K562 (cell line): ENCODE measurements at regions not wholly inside any gene's neighbourhood (a gene's known extent, or its start where the extent isn't known, plus 50 kb on each side); places are given as distances from the start of the nearest gene placed in this dataset.

ENCODE experiments used
- ATAC-seq: fragments of 200-7000 bp; cut with Tn5 transposase; 3 replicates; pipeline ENCODE4 v1.9.1; 2020; ENCODE audit warnings: moderate library complexity
- BruUV-seq: library from RNA; stranded (reverse); fragments of 400-500 nt; replicated peaks from 2 replicates; lab custom pipeline; 2021; lab: Mats Ljungman, UMichigan
- CTCF ChIA-PET: fragments of 300-600 bp; formaldehyde crosslinking; extraction: SDS; loops from one replicate; lab custom pipeline; 2021; ENCODE audit warnings: low intra/inter-chr PET ratio; lab: Yijun Ruan, JAX
- POLR2A ChIA-PET: fragments of 300-600, 350-650 bp; sonication (Branson Sonifier 250); formaldehyde crosslinking; extraction: SDS; loops from one replicate; lab custom pipeline; 2021; ENCODE audit warnings: antibody characterized with exemption, inconsistent platforms; lab: Yijun Ruan, JAX
- DNase-seq, 4 experiments: peaks; one replicate each; pipeline versions ENCODE4 v3.0.0 to v3.0.0-alpha.2; 2011 to 2018; ENCODE audit warnings: low spot score in 3 of 4, mixed read lengths in 3 of 4; ENCODE audit errors: extremely low read depth in 1 of 4
- FAIRE-seq: peaks from 2 replicates; lab custom pipeline; 2011; peaks lifted over from hg19 to GRCh38; lab: Jason Lieb, UNC
- H2AFZ ChIP-seq: 2 replicates; pipeline ENCODE4 v1.6.0; 2011; ENCODE audit warnings: low read depth, low read length, control low read depth, inconsistent platforms
- H3K27ac ChIP-seq: fragments of 200-600 bp; 3 replicates; pipeline ENCODE4 v1.8.0; 2011; ENCODE audit warnings: low read depth, mild to moderate bottlenecking, control low read depth, inconsistent platforms, low read length, moderate library complexity, mixed read lengths; ENCODE audit errors: extremely low read depth
- H3K27me3 ChIP-seq, 2 experiments: fragments of 300-600 bp in 1 of 2; 2 replicates in 1 of 2; 3 replicates in 1 of 2; pipeline versions ENCODE4 v1.6.0 to v1.8.0; 2011; ENCODE audit warnings: inconsistent platforms in 2 of 2, low read length in 2 of 2, mild to moderate bottlenecking in 1 of 2, mixed read lengths in 1 of 2, moderate library complexity in 1 of 2; ENCODE audit not compliant: control insufficient read depth in 2 of 2, insufficient read depth in 2 of 2
- H3K36me3 ChIP-seq: fragments of 300-600 bp; 3 replicates; pipeline ENCODE4 v1.8.0; 2011; ENCODE audit warnings: mild to moderate bottlenecking, low read length, inconsistent platforms; ENCODE audit not compliant: control insufficient read depth, insufficient read depth
- H3K4me1 ChIP-seq, 2 experiments: fragments of 200-600 bp in 1 of 2; replicated peaks in 1 of 2; 2 replicates in 1 of 2; 3 replicates in 1 of 2; pipeline versions ENCODE4 v1.5.1 to v1.8.0; 2011; ENCODE audit warnings: inconsistent platforms in 2 of 2, low read length in 2 of 2, mild to moderate bottlenecking in 1 of 2, mixed read lengths in 1 of 2, moderate library complexity in 1 of 2; ENCODE audit not compliant: control insufficient read depth in 2 of 2, insufficient read depth in 2 of 2
- H3K4me2 ChIP-seq: 2 replicates; pipeline ENCODE4 v1.6.1; 2011; ENCODE audit warnings: low read length, control low read depth, inconsistent platforms, mixed read lengths; ENCODE audit not compliant: insufficient read depth
- H3K4me3 ChIP-seq: fragments of 200-600 bp; sonication (generic), shearing (Covaris generic); 2 replicates; pipeline ENCODE4 v1.5.1; 2016; ENCODE audit warnings: control low read depth, inconsistent platforms
- H3K79me2 ChIP-seq: fragments of 200-600 bp; 3 replicates; pipeline ENCODE4 v1.8.0; 2011; ENCODE audit warnings: low read length, inconsistent platforms; ENCODE audit not compliant: control insufficient read depth, insufficient read depth
- H3K9ac ChIP-seq, 2 experiments: 2 replicates each; pipeline versions ENCODE4 v1.6.0 to v1.6.1; 2011; ENCODE audit warnings: low read depth in 2 of 2, low read length in 2 of 2, control low read depth in 1 of 2, inconsistent platforms in 1 of 2, mild to moderate bottlenecking in 1 of 2, mixed read lengths in 1 of 2; ENCODE audit not compliant: insufficient read depth in 1 of 2
- H3K9me1 ChIP-seq: one replicate; pipeline ENCODE4 v1.6.0; 2011; ENCODE audit warnings: inconsistent platforms, mild to moderate bottlenecking, low read length, moderate library complexity; ENCODE audit not compliant: control insufficient read depth, insufficient read depth
- H3K9me3 ChIP-seq: replicated peaks from 2 replicates; pipeline ENCODE4 v1.5.1; 2011; ENCODE audit warnings: low read depth, low read length, inconsistent platforms; ENCODE audit not compliant: control insufficient read depth, insufficient read depth
- H4K20me1 ChIP-seq: replicated peaks from 2 replicates; pipeline ENCODE4 v1.6.1; 2011; ENCODE audit warnings: low read length, inconsistent platforms, mixed read lengths; ENCODE audit not compliant: control insufficient read depth, insufficient read depth
- CCAR2 ChIP-seq: fragments of 200-400 bp; formaldehyde crosslinking; IDR thresholded peaks from 2 replicates; pipeline ENCODE4 v1.6.1; 2017; ENCODE audit warnings: mild to moderate bottlenecking, low read depth, low read length
- CEBPB ChIP-seq: fragments of 450-650 bp; IDR thresholded peaks from 2 replicates; pipeline ENCODE4 v1.6.1; 2016; ENCODE audit warnings: missing genetic modification characterization, missing compliant biosample characterization
- FOSL1 ChIP-seq: fragments of 200-800 bp; sonication (Bioruptor generic); conservative IDR thresholded peaks from 2 replicates; pipeline ENCODE4 v1.6.1; 2016; ENCODE audit warnings: missing genetic modification characterization, missing compliant biosample characterization
- LARP7 ChIP-seq: fragments of 450-650 bp; IDR thresholded peaks from 2 replicates; pipeline ENCODE4 v1.6.1; 2016
- NFE2L1 ChIP-seq: fragments of 450-650 bp; IDR thresholded peaks from 2 replicates; pipeline ENCODE4 v1.6.1; 2016; ENCODE audit warnings: missing genetic modification characterization, low read depth, mild to moderate bottlenecking, missing compliant biosample characterization, moderate library complexity, borderline replicate concordance
- PTBP1 ChIP-seq: fragments of 200-400 bp; formaldehyde crosslinking; IDR thresholded peaks from 2 replicates; pipeline ENCODE4 v1.6.1; 2017; ENCODE audit warnings: low read depth, low read length
- RNF2 ChIP-seq: sonication (generic); IDR thresholded peaks from 2 replicates; pipeline ENCODE4 v1.6.1; 2016
- TBP ChIP-seq: optimal IDR thresholded peaks from 2 replicates; pipeline ENCODE3; 2011; ENCODE audit warnings: low read depth, low read length, improper control_type of control experiment
- ZBTB40 ChIP-seq, 2 experiments: fragments of 450-650 bp in 1 of 2; sonication (generic) in 1 of 2; formaldehyde crosslinking in 1 of 2; IDR thresholded peaks; 2 replicates each; pipeline versions ENCODE4 v1.7.1 to v1.9.0; 2016 to 2022; ENCODE audit warnings: inconsistent platforms in 1 of 2, mild to moderate bottlenecking in 1 of 2, missing genetic modification reagents in 1 of 2
- ZNF140 ChIP-seq: fragments of 250-450 bp; sonication (Bioruptor Pico); IDR thresholded peaks from 2 replicates; pipeline ENCODE4 v1.8.0; 2021; ENCODE audit warnings: moderate library complexity, mild to moderate bottlenecking, inconsistent platforms
- ZNF445 ChIP-seq: fragments of 250-450 bp; sonication (Bioruptor Pico); IDR thresholded peaks from 2 replicates; pipeline ENCODE4 v1.4.0; 2020; ENCODE audit warnings: low read depth, mild to moderate bottlenecking, moderate library complexity
- ZNF77 ChIP-seq: fragments of 250-450 bp; sonication (Bioruptor Pico); IDR thresholded peaks from 2 replicates; pipeline ENCODE4 v1.5.0; 2020
- whole genome bisulfite sequencing: fragments of 100-300 bp; shearing (Covaris generic); methylation state at CpG from one replicate; pipeline ENCODE4 v1.1.6; 2016; ENCODE audit warnings: low coverage, mixed read lengths; ENCODE audit not compliant: insufficient coverage; ENCODE audit errors: missing lambda C conversion rate; 5-methylcytosine and 5-hydroxymethylcytosine counted together
- in situ Hi-C: fragments of 300-500 bp; cut with MboI; formaldehyde crosslinking; loops from 4 replicates; pipeline ENCODE4 v1.15.0; 2018; ENCODE audit warnings: inconsistent platforms, mixed read lengths
- intact Hi-C: fragments of 100-400 bp; cut with micrococcal nuclease; formaldehyde crosslinking; loops from 2 replicates; pipeline ENCODE4 v1.14.2; 2022
- TF ChIP-seq, protein P1 (sequence below), 2 experiments: fragments of 450-650 bp in 1 of 2; sonication (generic) in 1 of 2; formaldehyde crosslinking; conservative IDR thresholded peaks; 2 replicates each; pipeline versions ENCODE4 v1.4.0 to v1.8.1; 2020 to 2022; ENCODE audit warnings: mild to moderate bottlenecking in 1 of 2, missing genetic modification reagents in 1 of 2

- Histone ChIP-seq H3K9ac (no peak overlapping the region), H3K4me2 (no peak overlapping the region)
- no peak for FAIRE-seq
- TF ChIP-seq ZNF445 (CRISPR knock-in tag) (no peak), ZNF140 (CRISPR knock-in tag) (no peak), FOSL1 (tag) (no peak), ZNF77 (CRISPR knock-in tag) (no peak), NFE2L1 (tag) (no peak), CCAR2 (no peak), CEBPB (tag) (no peak), PTBP1 (no peak), TBP (no peak), LARP7 (no peak), ZBTB40 (IDR thresholded peaks at IDR 0.05) (no peak), ZBTB40 (CRISPR knock-in tag; IDR thresholded peaks at IDR 0.05) (no peak), RNF2 (no peak)
- TF ChIP-seq, protein P1, sequence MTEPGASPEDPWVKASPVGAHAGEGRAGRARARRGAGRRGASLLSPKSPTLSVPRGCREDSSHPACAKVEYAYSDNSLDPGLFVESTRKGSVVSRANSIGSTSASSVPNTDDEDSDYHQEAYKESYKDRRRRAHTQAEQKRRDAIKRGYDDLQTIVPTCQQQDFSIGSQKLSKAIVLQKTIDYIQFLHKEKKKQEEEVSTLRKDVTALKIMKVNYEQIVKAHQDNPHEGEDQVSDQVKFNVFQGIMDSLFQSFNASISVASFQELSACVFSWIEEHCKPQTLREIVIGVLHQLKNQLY (CRISPR knock-in tag; conservative IDR thresholded peaks at IDR 0.05): no peak
Observed at GRCh38 chr3:30527720-30528119, 78.7 kb upstream of the TGFBR2 start.

More at GRCh38 chr3:30527720-30528119, 78.7 kb upstream of the TGFBR2 start:
- DNase-seq: no peak
- no peaks in the 10 kb centered on the region for H3K9me1 ChIP-seq
- in situ Hi-C loops: no loop called here
- H2AFZ ChIP-seq: no peak overlapping the region
- no peaks in the 10 kb centered on the region for H3K79me2 ChIP-seq
- H3K36me3 ChIP-seq: no peaks in the 10 kb centered on the region
- POLR2A ChIA-PET: interaction anchor here (0.6 kb wide), 1 partner anchor 1339 kb away, joined by 3 read pairs; no protein-coding TSS in a partner anchor
- WGBS: 2% methylated on average over 3 of the region's 3 CpGs
- no peak overlapping the region for H3K4me3 ChIP-seq
- intact Hi-C loops: no loop called here
- no peaks in the 10 kb centered on the region for H3K27me3 ChIP-seq
- CTCF ChIA-PET: no interaction called here
- no peaks in the 10 kb centered on the region for H4K20me1 ChIP-seq
- H3K9me3 ChIP-seq: no peaks in the 10 kb centered on the region
- H3K27ac ChIP-seq: no peak overlapping the region
- H3K4me1 ChIP-seq: no peaks in the 10 kb centered on the region
- BruUV-seq: no TSS peak
- ATAC-seq: no peak
